ENCODE measurements at regions not wholly inside any gene's neighbourhood (a gene's known extent, or its start where the extent isn't known, plus 50 kb on each side); places are given as distances from the start of the nearest gene placed in this dataset.
"Not testable (repeated sequence)": the region's sequence is repeated elsewhere in the genome, so short reads cannot be mapped to it uniquely, and the experiment has no call there.

GRCh38 chr10:3879073-3879472, 94.1 kb upstream of the KLF6 start:
- peak; percentile 67 for DNase-seq

DNA sequence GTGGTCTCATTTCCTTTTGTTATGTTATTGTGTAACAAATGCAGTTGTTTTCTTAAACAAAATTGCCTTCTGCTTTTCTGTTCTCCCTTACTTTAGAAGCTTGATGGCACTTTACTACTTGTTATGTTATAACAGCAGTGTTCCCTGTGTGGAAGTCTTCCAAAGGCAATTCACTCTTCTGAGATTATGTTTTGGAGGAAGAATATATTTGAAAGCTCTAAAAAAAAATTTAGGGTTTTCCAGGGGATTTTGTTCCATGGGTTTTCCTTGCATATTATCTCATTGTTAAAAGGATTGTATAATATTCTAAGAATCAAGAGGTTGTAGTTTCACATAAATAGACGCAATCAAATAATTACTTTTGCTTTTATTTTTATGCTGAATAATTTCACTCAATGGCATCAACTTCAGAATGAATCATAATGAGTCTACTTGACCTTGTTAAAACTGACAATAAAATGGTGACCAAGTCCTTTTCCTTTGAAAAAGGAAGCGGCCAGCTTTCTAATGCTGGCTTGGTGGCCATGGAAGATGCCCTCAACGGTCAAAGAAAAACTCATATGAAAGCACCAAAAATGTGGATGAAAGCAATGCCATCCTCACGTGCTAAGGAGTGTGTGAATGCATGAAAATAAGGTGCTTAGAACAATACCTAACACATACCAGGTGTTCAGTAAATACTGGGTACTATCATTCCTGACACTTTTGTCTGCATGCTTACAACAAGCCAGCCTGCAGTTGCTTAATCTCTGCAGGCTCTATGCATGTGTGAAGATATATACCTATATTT, 92.4 kb upstream of the KLF6 start:
- DNase-seq: no peak

GRCh38 chr10:3876350-3876962, 91.4 kb upstream of the KLF6 start:
- DNase-seq: no peak

- no peak for DNase-seq
Observed at GRCh38 chr10:3875842-3876235, 90.8 kb upstream of the KLF6 start.

- peak; percentile 57 for DNase-seq
Observed at GRCh38 chr10:3874990-3875841, 90.2 kb upstream of the KLF6 start.

DNA sequence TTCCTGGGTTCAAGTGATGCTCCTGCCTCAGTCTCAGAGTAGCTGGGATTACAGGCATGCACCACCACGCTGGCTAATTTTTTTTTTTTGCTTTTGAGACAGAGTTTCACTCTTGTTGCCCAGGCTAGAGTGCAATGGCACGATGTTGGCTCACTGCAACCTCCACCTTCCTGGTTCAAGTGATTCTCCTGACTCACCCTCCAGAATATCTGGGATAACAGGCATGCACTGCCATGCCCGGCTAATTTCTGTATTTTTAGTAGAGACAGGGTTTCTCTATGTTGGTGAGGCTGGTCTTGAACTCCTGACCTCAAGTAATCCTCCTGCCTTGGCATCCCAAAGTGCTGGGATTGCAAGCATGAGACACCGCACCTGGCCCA, 89.6 kb upstream of the KLF6 start:
- DNase-seq: not testable (repeated sequence)

GRCh38 chr10:3873728-3874461, 88.9 kb upstream of the KLF6 start:
- DNase-seq: peak; percentile 68

- DNase-seq: no peak
Observed at GRCh38 chr10:3872712-3873329, 87.8 kb upstream of the KLF6 start.

DNA sequence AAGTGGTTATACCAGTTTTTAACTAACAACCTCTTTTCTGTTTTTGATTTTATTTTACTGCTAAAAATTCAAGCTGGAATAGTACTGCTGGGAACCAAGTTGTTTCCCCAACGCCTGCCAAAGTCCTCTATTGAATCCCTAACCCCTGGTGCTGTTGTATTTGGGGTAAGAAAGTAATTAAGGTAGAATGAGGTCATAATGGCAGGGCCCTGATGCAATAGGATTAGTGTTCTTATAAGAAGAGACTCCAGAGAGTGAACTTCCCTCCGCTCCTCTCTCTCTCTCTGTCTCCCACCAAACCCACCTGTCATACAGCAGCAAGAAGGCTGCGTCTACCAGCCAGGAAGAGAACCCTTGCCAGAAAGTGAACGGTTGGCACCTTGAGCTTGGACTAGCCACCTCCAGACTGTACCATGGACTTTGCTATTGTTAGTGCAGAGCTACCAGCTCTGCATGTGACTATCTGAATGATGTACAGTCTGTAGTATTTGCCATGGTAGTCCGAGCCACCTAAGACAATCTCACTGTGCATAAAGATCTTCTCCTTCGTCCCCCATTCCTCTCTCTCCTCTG, 86.5 kb upstream of the KLF6 start:
- DNase-seq: no peak

GRCh38 chr10:3869036-3869435, 84.0 kb upstream of the KLF6 start:
- no peak for DNase-seq

- no peak for DNase-seq
Observed at GRCh38 chr10:3868271-3868664, 83.3 kb upstream of the KLF6 start.

DNA sequence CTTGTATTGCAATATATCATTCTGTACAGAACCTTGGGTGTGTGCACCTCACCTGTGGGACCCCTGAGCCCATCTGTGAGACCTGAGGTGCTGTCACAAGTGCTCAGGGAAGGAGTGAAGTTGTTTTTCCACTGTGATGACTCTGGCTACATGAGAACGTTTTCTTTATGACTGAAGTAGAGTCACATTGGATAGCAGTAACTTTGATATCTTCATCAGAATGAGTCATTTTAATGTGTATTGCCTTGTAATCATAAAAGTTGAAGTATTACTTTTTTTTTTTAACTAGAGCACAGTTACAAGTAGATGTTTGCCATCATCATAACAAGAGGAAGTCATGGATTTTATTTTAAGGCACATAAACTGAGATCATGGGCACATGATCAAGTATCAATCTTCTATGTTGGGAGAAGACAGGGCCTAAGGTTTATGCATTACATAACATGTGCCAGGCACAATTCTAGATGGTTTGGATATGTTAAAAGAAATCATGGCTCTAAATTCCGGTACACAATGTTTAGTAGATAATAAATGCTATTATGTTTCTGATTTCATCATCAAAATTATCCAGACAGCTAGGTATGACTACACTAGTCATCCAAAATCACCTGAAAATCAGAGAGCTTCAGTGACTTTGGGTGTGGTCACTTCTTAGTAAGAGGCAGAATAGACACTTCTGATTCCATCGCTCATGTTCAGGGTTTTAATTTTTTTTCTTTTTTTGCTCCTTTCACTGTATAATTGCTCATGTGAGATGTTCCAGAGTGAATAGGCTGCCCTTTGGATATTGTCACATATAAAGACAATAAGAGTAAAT, 82.7 kb upstream of the KLF6 start:
- no peak for DNase-seq

DNA sequence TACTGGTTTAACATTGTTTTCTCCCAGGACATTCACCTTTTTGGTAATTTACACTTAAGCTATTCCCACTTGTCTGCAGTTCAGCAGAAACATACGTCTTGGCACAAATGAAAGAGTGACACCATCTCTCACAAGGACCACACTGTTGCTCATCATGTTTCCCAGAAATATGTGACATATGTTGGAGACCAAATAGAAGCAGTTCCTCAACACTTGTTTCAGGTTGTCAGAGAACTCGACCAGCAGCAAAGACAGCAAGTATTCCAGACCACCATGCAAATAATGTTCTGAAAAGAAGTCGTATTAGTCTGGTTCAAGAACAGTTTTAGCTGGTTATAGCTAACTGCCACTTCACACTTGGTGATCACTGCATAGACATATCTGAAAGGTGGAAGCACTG, 81.3 kb upstream of the KLF6 start:
- DNase-seq: no peak

DNA sequence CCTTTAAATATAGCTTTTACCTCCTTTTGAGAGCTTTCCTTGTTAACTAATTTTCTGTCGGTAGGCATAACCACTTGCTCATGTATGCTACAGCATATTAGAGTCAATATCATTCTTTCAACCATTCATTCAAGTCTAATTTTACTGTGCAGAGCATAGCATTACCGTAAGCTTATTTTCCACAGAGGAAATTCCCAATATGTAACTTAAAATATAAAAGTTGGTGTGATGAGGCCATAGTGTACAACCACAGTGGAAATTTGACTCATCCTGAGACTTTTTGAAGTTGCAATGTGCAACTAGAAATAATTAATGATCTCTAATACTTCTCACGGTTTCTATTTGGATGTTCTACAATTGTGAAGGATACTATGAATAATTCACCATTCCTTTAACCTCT, 80.6 kb upstream of the KLF6 start:
- no peak for DNase-seq

- DNase-seq: no peak
Observed at GRCh38 chr10:3861795-3862194, 76.8 kb upstream of the KLF6 start.

- no peak for DNase-seq
Observed at GRCh38 chr10:3858051-3858845, 73.2 kb upstream of the KLF6 start.

- DNase-seq: no peak
Observed at GRCh38 chr10:3857318-3857717, 72.3 kb upstream of the KLF6 start.

GRCh38 chr10:3856593-3856992, 71.6 kb upstream of the KLF6 start:
- DNase-seq: no peak

DNA sequence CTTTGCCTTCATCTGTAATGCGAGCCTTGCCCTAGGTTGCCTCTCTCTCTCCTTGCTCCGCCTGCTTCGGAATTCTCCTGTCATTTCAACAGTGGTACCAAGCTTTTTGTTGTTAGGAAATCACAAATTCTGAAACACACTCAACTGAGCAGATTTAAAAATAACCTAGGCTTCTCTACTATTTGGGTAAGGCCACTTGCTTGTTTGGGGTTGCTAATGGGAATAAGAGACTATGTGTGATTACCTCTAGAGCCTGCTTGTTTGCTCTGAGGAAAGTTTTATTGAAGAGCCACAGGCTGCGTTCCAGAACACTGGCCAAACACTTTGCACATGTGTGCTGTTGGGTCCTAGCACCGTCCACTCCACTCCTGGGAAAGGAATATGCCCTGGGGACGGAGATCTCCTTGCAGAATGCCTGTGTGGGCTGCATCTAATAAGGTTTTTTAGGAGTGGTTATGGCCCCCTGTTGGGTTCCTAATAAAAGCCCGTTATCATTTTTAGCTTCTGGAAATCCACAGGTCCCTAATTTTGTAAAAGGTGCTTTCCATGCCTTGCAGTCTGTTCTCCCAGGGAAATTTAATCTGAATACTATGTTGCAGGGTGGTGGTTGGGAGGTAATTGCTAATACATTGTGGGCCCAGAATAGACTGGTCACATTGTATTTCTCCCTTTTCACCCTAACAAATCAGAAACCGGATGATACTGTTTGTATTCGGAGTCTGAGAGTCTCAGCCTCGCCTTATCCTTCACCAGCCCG, 68.7 kb upstream of the KLF6 start:
- DNase-seq: peak; percentile 58

DNA sequence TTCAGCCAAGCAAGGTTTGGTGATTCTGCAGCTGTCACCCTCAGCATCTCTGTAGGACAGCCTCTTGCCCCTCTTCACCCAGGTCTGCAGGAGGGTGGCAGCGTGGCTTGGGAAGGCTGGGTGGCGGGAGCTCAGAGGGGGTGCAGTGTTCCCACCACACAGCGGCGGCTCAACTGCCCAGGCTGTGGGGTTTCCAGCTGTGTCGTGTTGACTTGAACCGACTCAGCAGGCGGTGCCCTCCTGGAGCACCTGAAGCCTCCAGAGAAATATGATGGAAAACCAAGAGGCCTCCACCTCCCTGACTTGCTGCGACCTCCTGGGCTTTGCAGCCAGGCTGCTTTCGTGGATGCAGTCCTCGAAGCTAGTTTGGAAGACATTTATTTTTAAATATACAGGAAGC, 68.0 kb upstream of the KLF6 start:
- DNase-seq: peak; percentile 88
